ENCODE measurements at regions not wholly inside any gene's neighbourhood (a gene's known extent, or its start where the extent isn't known, plus 50 kb on each side); places are given as distances from the start of the nearest gene placed in this dataset.
A peak's percentile ranks its signal among the peaks of the same experiment; 100 is the strongest.

GRCh38 chr12:46958599-46959290, 120.7 kb upstream of the PCED1B start:
- Histone ChIP-seq H3K9ac (no peak overlapping the region), H4K20me1 (ENCODE audit: insufficient read depth) (no peaks in the 10 kb centered on the region), H3K27me3 (replicated peaks; ENCODE audit: insufficient read depth) (no peaks in the 10 kb centered on the region), H3K4me1 (ENCODE audit: insufficient read depth) (peaks cover 22% of the 10 kb centered on the region), H3F3A (ENCODE audit: insufficient read depth) (peaks cover 41% of the 10 kb centered on the region), H3K36me3 (ENCODE audit: low read depth) (no peaks in the 10 kb centered on the region), H3K79me2 (ENCODE audit: insufficient read depth) (no peaks in the 10 kb centered on the region), H3K9me2 (ENCODE audit: insufficient read depth) (no peaks in the 10 kb centered on the region), H3K4me2 (ENCODE audit: unreplicated experiment) (peak overlapping the region; percentile 23), H3K4me3 (no peak overlapping the region), H2AFZ (no peak overlapping the region), H3K27ac (peak overlapping the region; percentile 26), H3K9me3 (ENCODE audit: low read depth) (no peaks in the 10 kb centered on the region)
- 97 to 98% methylated on average over 2 of the region's 2 CpGs for WGBS, 2 experiments (ENCODE audit: low coverage in 1 of 2, low lambda C conversion rate in 2 of 2, missing lambda C conversion rate in 2 of 2)
- in situ Hi-C loops (cut with MboI) = no loop called here
- no peak for TF ChIP-seq EZH2phosphoT487 (IDR thresholded peaks at IDR 0.05; ENCODE audit: insufficient read depth, low read depth)
- no peak for TF ChIP-seq EZH2 (IDR thresholded peaks at IDR 0.05; ENCODE audit: insufficient read depth, poor library complexity, severe bottlenecking)
- no peak for DNase-seq

GRCh38 chr12:46959502-46959901, 119.9 kb upstream of the PCED1B start:
- Histone ChIP-seq H3K27me3 (replicated peaks; ENCODE audit: insufficient read depth) (no peaks in the 10 kb centered on the region), H3K4me3 (no peak overlapping the region), H3K36me3 (ENCODE audit: low read depth) (no peaks in the 10 kb centered on the region), H3K9me2 (ENCODE audit: insufficient read depth) (no peaks in the 10 kb centered on the region), H3F3A (ENCODE audit: insufficient read depth) (peaks cover 45% of the 10 kb centered on the region), H3K27ac (peak overlapping the region; percentile 26), H3K79me2 (ENCODE audit: insufficient read depth) (no peaks in the 10 kb centered on the region), H3K4me2 (ENCODE audit: unreplicated experiment) (peak overlapping the region; percentile 23), H2AFZ (no peak overlapping the region), H3K4me1 (ENCODE audit: insufficient read depth) (peaks cover 29% of the 10 kb centered on the region), H3K9me3 (ENCODE audit: low read depth) (no peaks in the 10 kb centered on the region), H4K20me1 (ENCODE audit: insufficient read depth) (no peaks in the 10 kb centered on the region), H3K9ac (no peak overlapping the region)
- DNase-seq = peak; percentile 95
- in situ Hi-C loops (cut with MboI) = no loop called here
- TF ChIP-seq EZH2phosphoT487 (IDR thresholded peaks at IDR 0.05; ENCODE audit: insufficient read depth, low read depth) = 0 out of 2 replicates have a peak, but pooled peaks have one; percentile 72
- no peak for TF ChIP-seq EZH2 (IDR thresholded peaks at IDR 0.05; ENCODE audit: insufficient read depth, poor library complexity, severe bottlenecking)
- WGBS, 2 experiments (ENCODE audit: low coverage in 1 of 2, low lambda C conversion rate in 2 of 2, missing lambda C conversion rate in 2 of 2) = 0% methylated on average over 1 of the region's 1 CpG

GRCh38 chr12:46960681-46961080, 118.7 kb upstream of the PCED1B start:
- H3K9me3 ChIP-seq (ENCODE audit: low read depth) = no peaks in the 10 kb centered on the region
- no peak overlapping the region for H3K4me2 ChIP-seq (ENCODE audit: unreplicated experiment)
- TF ChIP-seq EZH2phosphoT487 (IDR thresholded peaks at IDR 0.05; ENCODE audit: insufficient read depth, low read depth) = no peak
- TF ChIP-seq EZH2 (IDR thresholded peaks at IDR 0.05; ENCODE audit: insufficient read depth, poor library complexity, severe bottlenecking) = no peak
- no peaks in the 10 kb centered on the region for H4K20me1 ChIP-seq (ENCODE audit: insufficient read depth)
- no peaks in the 10 kb centered on the region for H3K79me2 ChIP-seq (ENCODE audit: insufficient read depth)
- H3K27ac ChIP-seq = no peak overlapping the region
- no peak overlapping the region for H2AFZ ChIP-seq
- in situ Hi-C loops (cut with MboI) = no loop called here
- no peaks in the 10 kb centered on the region for H3K36me3 ChIP-seq (ENCODE audit: low read depth)
- 93 to 95% methylated on average over 4 of the region's 4 CpGs for WGBS, 2 experiments (ENCODE audit: low coverage in 1 of 2, low lambda C conversion rate in 2 of 2, missing lambda C conversion rate in 2 of 2)
- no peak overlapping the region for H3K9ac ChIP-seq
- H3K4me3 ChIP-seq = no peak overlapping the region
- DNase-seq = no peak
- no peaks in the 10 kb centered on the region for H3K9me2 ChIP-seq (ENCODE audit: insufficient read depth)
- no peaks in the 10 kb centered on the region for H3K27me3 ChIP-seq (replicated peaks; ENCODE audit: insufficient read depth)
- H3F3A ChIP-seq (ENCODE audit: insufficient read depth) = peaks cover 57% of the 10 kb centered on the region
- H3K4me1 ChIP-seq (ENCODE audit: insufficient read depth) = peaks cover 41% of the 10 kb centered on the region

GRCh38 chr12:46963191-46963590, 116.2 kb upstream of the PCED1B start:
- Histone ChIP-seq H3K4me2 (ENCODE audit: unreplicated experiment) (no peak overlapping the region), H3K4me3 (no peak overlapping the region), H3K79me2 (ENCODE audit: insufficient read depth) (no peaks in the 10 kb centered on the region), H3K9me3 (ENCODE audit: low read depth) (no peaks in the 10 kb centered on the region), H4K20me1 (ENCODE audit: insufficient read depth) (no peaks in the 10 kb centered on the region), H3K27ac (no peak overlapping the region), H3K27me3 (replicated peaks; ENCODE audit: insufficient read depth) (no peaks in the 10 kb centered on the region), H2AFZ (no peak overlapping the region), H3K4me1 (ENCODE audit: insufficient read depth) (peaks cover 41% of the 10 kb centered on the region), H3K9ac (no peak overlapping the region), H3K36me3 (ENCODE audit: low read depth) (no peaks in the 10 kb centered on the region), H3F3A (ENCODE audit: insufficient read depth) (peaks cover 55% of the 10 kb centered on the region), H3K9me2 (ENCODE audit: insufficient read depth) (no peaks in the 10 kb centered on the region)
- in situ Hi-C loops (cut with MboI) = no loop called here
- DNase-seq = no peak
- no peak for TF ChIP-seq EZH2phosphoT487 (IDR thresholded peaks at IDR 0.05; ENCODE audit: insufficient read depth, low read depth)
- no peak for TF ChIP-seq EZH2 (IDR thresholded peaks at IDR 0.05; ENCODE audit: insufficient read depth, poor library complexity, severe bottlenecking)
- WGBS, 2 experiments (ENCODE audit: low coverage in 1 of 2, low lambda C conversion rate in 2 of 2, missing lambda C conversion rate in 2 of 2) = 94 to 95% methylated on average over 1 of the region's 1 CpG
